ENCODE measurements at regions not wholly inside any gene's neighbourhood (a gene's known extent, or its start where the extent isn't known, plus 50 kb on each side); places are given as distances from the start of the nearest gene placed in this dataset.

GRCh38 chr1:103854279-103854678 is 104.6 kb downstream of the AMY1C start:
- DNase-seq, result no peak
- Mint-ChIP-seq H3K27ac (no peak overlapping the region), H3K9me3 (ENCODE audit: insufficient read depth) (peaks cover 35% of the 10 kb centered on the region), H3K27me3 (ENCODE audit: low read depth) (no peaks in the 10 kb centered on the region), H3K4me3 (no peak overlapping the region), H3K36me3 (ENCODE audit: low read depth) (no peaks in the 10 kb centered on the region), H3K4me1 (ENCODE audit: low read depth) (no peaks in the 10 kb centered on the region)
- CTCF ChIA-PET, result no interaction called here
- no peak for ATAC-seq
- POLR2A ChIA-PET, result no interaction called here

- ChIA-PET CTCF (no interaction called here), POLR2A (no interaction called here)
- Mint-ChIP-seq H3K9me3 (ENCODE audit: insufficient read depth) (peaks cover 25% of the 10 kb centered on the region), H3K4me1 (ENCODE audit: low read depth) (no peaks in the 10 kb centered on the region), H3K4me3 (no peak overlapping the region), H3K27ac (no peak overlapping the region), H3K36me3 (ENCODE audit: low read depth) (no peaks in the 10 kb centered on the region), H3K27me3 (ENCODE audit: low read depth) (no peaks in the 10 kb centered on the region)
- ATAC-seq (no peak), DNase-seq (no peak)
These were observed 110.0 kb downstream of the AMY1C start for GRCh38 chr1:103859721-103860120.

DNA sequence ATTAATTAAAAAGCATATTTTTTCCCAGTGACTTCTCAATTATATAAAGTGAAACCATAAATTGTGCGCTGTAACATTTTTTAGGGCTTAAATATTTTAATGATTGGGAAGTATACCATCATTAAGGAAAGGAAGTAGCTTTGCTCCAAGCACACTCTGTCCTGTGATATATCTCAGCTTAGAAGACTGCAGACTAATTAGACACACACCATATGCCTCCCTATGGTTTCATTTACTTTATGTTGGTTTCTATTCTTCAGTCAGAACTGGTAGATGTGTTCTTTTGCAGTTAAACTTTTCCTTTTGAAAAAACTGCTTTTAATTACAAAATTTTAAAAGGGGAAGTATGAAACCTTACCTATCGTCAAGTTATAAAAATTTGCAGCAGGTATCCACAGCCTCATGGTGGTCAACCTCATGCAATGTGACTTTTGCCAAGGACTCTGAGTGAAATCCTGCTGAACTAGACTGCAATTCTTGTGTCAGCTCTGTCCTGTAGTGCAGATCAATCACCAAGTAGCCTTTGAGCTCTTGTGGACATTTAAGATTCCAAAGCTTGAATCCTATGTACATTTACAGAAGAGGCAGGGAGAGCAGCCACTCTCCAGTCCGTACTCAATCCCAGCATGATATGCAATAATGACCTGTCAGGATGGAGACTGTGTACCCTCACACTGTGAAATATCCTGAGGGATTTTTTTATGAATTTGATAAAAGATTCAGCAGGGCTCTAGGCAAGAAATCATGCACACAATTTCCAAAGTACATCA is 149.1 kb downstream of the AMY1C start:
- Mint-ChIP-seq H3K4me3 (no peak overlapping the region), H3K27me3 (ENCODE audit: low read depth) (no peaks in the 10 kb centered on the region), H3K36me3 (ENCODE audit: low read depth) (no peaks in the 10 kb centered on the region), H3K4me1 (ENCODE audit: low read depth) (no peaks in the 10 kb centered on the region), H3K9me3 (ENCODE audit: insufficient read depth) (peaks cover 27% of the 10 kb centered on the region), H3K27ac (no peak overlapping the region)
- CTCF ChIA-PET, result no interaction called here
- POLR2A ChIA-PET, result no interaction called here
- DNase-seq, result no peak
- no peak for ATAC-seq

- POLR2A ChIA-PET, result no interaction called here
- ATAC-seq (no peak), DNase-seq (no peak)
- peaks cover 27% of the 10 kb centered on the region for H3K9me3 Mint-ChIP-seq (ENCODE audit: insufficient read depth)
- no peak overlapping the region for H3K27ac Mint-ChIP-seq
- CTCF ChIA-PET, result no interaction called here
- H3K36me3 Mint-ChIP-seq (ENCODE audit: low read depth), result no peaks in the 10 kb centered on the region
- H3K4me3 Mint-ChIP-seq, result no peak overlapping the region
- no peaks in the 10 kb centered on the region for H3K4me1 Mint-ChIP-seq (ENCODE audit: low read depth)
- H3K27me3 Mint-ChIP-seq (ENCODE audit: low read depth), result no peaks in the 10 kb centered on the region
These were observed 150.3 kb downstream of the AMY1C start for GRCh38 chr1:103900005-103900404.

GRCh38 chr1:103901072-103901471 is 151.4 kb downstream of the AMY1C start:
- peaks cover 24% of the 10 kb centered on the region for H3K9me3 Mint-ChIP-seq (ENCODE audit: insufficient read depth)
- CTCF ChIA-PET, result no interaction called here
- H3K27ac Mint-ChIP-seq, result no peak overlapping the region
- H3K4me3 Mint-ChIP-seq, result no peak overlapping the region
- ATAC-seq, result no peak
- no peaks in the 10 kb centered on the region for H3K27me3 Mint-ChIP-seq (ENCODE audit: low read depth)
- H3K36me3 Mint-ChIP-seq (ENCODE audit: low read depth), result no peaks in the 10 kb centered on the region
- H3K4me1 Mint-ChIP-seq (ENCODE audit: low read depth), result no peaks in the 10 kb centered on the region
- DNase-seq, result no peak
- POLR2A ChIA-PET, result no interaction called here

- no peaks in the 10 kb centered on the region for H3K27me3 Mint-ChIP-seq (ENCODE audit: low read depth)
- H3K36me3 Mint-ChIP-seq (ENCODE audit: low read depth), result no peaks in the 10 kb centered on the region
- no peak overlapping the region for H3K27ac Mint-ChIP-seq
- no peak for DNase-seq
- H3K4me1 Mint-ChIP-seq (ENCODE audit: low read depth), result no peaks in the 10 kb centered on the region
- H3K9me3 Mint-ChIP-seq (ENCODE audit: insufficient read depth), result peaks cover 15% of the 10 kb centered on the region
- ChIA-PET POLR2A (no interaction called here), CTCF (no interaction called here)
- H3K4me3 Mint-ChIP-seq, result no peak overlapping the region
- ATAC-seq, result no peak
These were observed 155.7 kb downstream of the AMY1C start for GRCh38 chr1:103905363-103905762.

DNA sequence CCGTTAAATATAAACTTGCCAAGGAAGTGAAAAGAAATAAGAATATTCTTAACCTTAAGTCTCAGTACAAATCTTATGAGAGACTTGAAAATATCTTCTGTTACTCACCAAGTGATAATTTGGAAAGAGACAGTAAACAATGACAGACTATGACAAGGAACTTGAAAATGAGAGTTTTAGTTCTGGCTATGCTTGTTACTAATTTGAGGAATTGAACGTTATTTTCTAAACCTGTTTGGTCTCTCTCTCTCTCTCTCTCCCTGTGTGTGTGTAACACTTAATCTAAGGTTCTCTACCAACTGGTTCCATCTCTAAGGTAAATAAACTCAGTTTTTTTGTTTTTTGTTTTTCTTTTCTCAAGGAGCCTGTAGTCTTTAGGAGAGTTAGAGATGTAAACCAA is 161.8 kb downstream of the AMY1C start:
- DNase-seq, result no peak
- Mint-ChIP-seq H3K27me3 (ENCODE audit: low read depth) (no peaks in the 10 kb centered on the region), H3K4me3 (no peak overlapping the region), H3K27ac (no peak overlapping the region), H3K36me3 (ENCODE audit: low read depth) (no peaks in the 10 kb centered on the region), H3K9me3 (ENCODE audit: insufficient read depth) (peaks cover 3% of the 10 kb centered on the region), H3K4me1 (ENCODE audit: low read depth) (no peaks in the 10 kb centered on the region)
- no peak for ATAC-seq
- POLR2A ChIA-PET, result no interaction called here
- CTCF ChIA-PET, result no interaction called here

DNA sequence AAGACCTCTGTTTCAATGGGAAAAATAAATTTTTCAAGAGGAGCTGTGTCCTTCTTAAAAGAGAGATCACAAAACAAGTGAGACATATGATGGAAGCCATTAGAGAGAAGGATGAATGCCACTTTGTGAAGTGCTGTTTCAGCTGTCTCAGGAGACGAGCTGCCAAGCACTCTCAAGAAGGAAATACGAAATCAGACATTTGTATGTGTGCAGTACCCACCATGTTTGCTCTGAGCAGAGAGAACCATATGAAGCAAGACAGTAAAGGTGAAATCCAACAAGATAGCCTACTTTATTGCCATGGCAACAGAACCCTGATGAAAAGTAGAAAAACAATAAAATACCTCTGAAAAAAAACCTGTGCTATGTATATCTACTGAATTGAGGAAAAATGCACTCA is 168.1 kb downstream of the AMY1C start:
- DNase-seq (no peak), ATAC-seq (no peak)
- H3K9me3 Mint-ChIP-seq (ENCODE audit: insufficient read depth), result peaks cover 15% of the 10 kb centered on the region
- no peak overlapping the region for H3K4me3 Mint-ChIP-seq
- H3K36me3 Mint-ChIP-seq (ENCODE audit: low read depth), result no peaks in the 10 kb centered on the region
- H3K4me1 Mint-ChIP-seq (ENCODE audit: low read depth), result no peaks in the 10 kb centered on the region
- H3K27ac Mint-ChIP-seq, result no peak overlapping the region
- ChIA-PET POLR2A (no interaction called here), CTCF (no interaction called here)
- no peaks in the 10 kb centered on the region for H3K27me3 Mint-ChIP-seq (ENCODE audit: low read depth)

DNA sequence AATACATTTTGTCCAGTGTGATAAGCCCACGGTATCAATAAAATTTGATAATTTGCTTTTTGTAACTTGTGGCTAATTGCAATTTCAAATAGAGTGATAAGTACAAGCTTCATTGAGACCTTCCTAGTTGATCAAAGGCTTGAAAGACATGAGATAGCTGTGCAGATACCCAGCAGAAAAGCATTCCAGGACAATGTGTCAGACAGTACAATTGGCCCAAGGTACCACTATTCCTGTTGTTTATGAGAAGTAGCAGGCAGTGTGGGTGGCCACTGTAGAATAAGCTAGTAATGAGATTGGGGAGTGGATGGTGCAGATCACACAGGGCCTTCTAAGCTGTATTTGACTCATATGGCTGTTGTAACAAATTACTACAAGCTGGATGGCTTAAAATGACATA is 182.2 kb downstream of the AMY1C start:
- Mint-ChIP-seq H3K4me1 (ENCODE audit: low read depth) (no peaks in the 10 kb centered on the region), H3K27me3 (ENCODE audit: low read depth) (no peaks in the 10 kb centered on the region), H3K36me3 (ENCODE audit: low read depth) (no peaks in the 10 kb centered on the region), H3K27ac (no peak overlapping the region), H3K9me3 (ENCODE audit: insufficient read depth) (peaks cover 1% of the 10 kb centered on the region), H3K4me3 (no peak overlapping the region)
- ChIA-PET POLR2A (interaction anchor here (0.6 to 0.8 kb wide), 2 partner anchors 19 to 21 kb away, joined by 3 to 4 read pairs; no protein-coding TSS in a partner anchor), CTCF (no interaction called here)
- no peak for DNase-seq
- ATAC-seq, result no peak

- Mint-ChIP-seq H3K4me1 (ENCODE audit: low read depth) (no peaks in the 10 kb centered on the region), H3K36me3 (ENCODE audit: low read depth) (no peaks in the 10 kb centered on the region), H3K9me3 (ENCODE audit: insufficient read depth) (peaks cover 4% of the 10 kb centered on the region), H3K27me3 (ENCODE audit: low read depth) (no peaks in the 10 kb centered on the region), H3K4me3 (no peak overlapping the region), H3K27ac (no peak overlapping the region)
- DNase-seq, result no peak
- POLR2A ChIA-PET, result no interaction called here
- ATAC-seq, result no peak
- CTCF ChIA-PET, result no interaction called here
These were observed 188.2 kb downstream of the AMY1C start for GRCh38 chr1:103937763-103938357.

DNA sequence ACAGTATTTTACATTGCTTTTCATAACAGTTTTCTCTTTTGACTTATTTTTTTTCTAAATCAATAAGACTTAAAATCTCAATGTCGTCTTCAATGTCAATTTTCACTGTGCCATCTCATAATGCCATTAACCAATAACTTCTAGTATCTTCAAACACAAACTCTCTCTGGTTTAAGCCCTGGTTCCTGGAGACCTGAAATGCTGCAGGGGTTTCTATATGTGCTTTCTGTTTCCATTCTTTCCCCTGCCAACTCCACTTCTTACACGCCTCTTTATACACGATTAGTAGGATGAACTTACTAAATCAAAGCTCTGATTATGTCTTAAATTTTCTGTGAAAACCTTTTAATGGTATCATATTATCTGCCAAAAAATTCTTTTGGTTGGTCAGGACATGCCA is 191.4 kb downstream of the AMY1C start:
- no peak overlapping the region for H3K27ac Mint-ChIP-seq
- H3K9me3 Mint-ChIP-seq (ENCODE audit: insufficient read depth), result peaks cover 8% of the 10 kb centered on the region
- ChIA-PET POLR2A (no interaction called here), CTCF (no interaction called here)
- H3K36me3 Mint-ChIP-seq (ENCODE audit: low read depth), result no peaks in the 10 kb centered on the region
- ATAC-seq (no peak), DNase-seq (no peak)
- no peaks in the 10 kb centered on the region for H3K27me3 Mint-ChIP-seq (ENCODE audit: low read depth)
- H3K4me3 Mint-ChIP-seq, result no peak overlapping the region
- no peaks in the 10 kb centered on the region for H3K4me1 Mint-ChIP-seq (ENCODE audit: low read depth)

DNA sequence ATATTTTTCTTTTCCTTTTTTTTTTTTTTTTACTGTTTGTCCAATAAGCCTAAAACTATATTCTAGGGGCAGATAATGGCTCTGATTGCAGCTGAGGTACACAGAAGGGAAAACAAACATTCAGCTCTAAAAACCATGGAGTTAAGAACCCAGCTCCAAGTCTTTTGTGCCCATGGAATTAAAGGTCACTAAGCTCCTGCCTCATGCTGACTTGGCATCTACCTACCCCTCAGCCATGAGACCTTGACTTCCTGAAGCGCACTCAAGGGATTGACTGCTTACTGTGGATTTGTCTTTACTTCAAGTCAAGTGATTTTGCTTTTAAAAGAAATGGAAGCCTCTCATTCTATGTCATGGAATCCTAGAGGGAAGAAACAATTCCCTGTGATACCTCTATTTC is 192.3 kb downstream of the AMY1C start:
- ChIA-PET CTCF (no interaction called here), POLR2A (no interaction called here)

GRCh38 chr1:103945774-103946173 is 196.1 kb downstream of the AMY1C start:
- no peak for ATAC-seq
- Mint-ChIP-seq H3K27me3 (ENCODE audit: low read depth) (no peaks in the 10 kb centered on the region), H3K27ac (no peak overlapping the region), H3K9me3 (ENCODE audit: insufficient read depth) (peaks cover 4% of the 10 kb centered on the region), H3K4me1 (ENCODE audit: low read depth) (no peaks in the 10 kb centered on the region), H3K4me3 (no peak overlapping the region), H3K36me3 (ENCODE audit: low read depth) (no peaks in the 10 kb centered on the region)
- POLR2A ChIA-PET, result no interaction called here
- DNase-seq, result no peak
- CTCF ChIA-PET, result no interaction called here

More for the DNA sequence above, 192.3 kb downstream of the AMY1C start:
- H3K36me3 Mint-ChIP-seq (ENCODE audit: low read depth), result no peaks in the 10 kb centered on the region
- H3K27me3 Mint-ChIP-seq (ENCODE audit: low read depth), result no peaks in the 10 kb centered on the region
- no peak overlapping the region for H3K4me3 Mint-ChIP-seq
- ATAC-seq (no peak), DNase-seq (no peak)
- peaks cover 5% of the 10 kb centered on the region for H3K9me3 Mint-ChIP-seq (ENCODE audit: insufficient read depth)
- H3K27ac Mint-ChIP-seq, result no peak overlapping the region
- H3K4me1 Mint-ChIP-seq (ENCODE audit: low read depth), result no peaks in the 10 kb centered on the region

All from activated CD8-positive, alpha-beta T cell treated with anti-CD3 and anti-CD28 coated beads, Interleukin-2, amount 10 ng/mL, durations not matched to agents 7 days and 5 days (primary cell).